GM12878 (cell line): ENCODE measurements at regions not wholly inside any gene's neighbourhood (a gene's known extent, or its start where the extent isn't known, plus 50 kb on each side); places are given as distances from the start of the nearest gene placed in this dataset.

Source experiments
- BHLHE40 ChIP-seq, 2 experiments: fragments of 450-650 bp in 1 of 2; IDR thresholded peaks; 2 replicates each; pipeline ENCODE4 v1.6.1; 2011 to 2017; ENCODE audit warnings: low read depth in 2 of 2, borderline replicate concordance in 1 of 2, improper control_type of control experiment in 1 of 2, low read length in 1 of 2, mild to moderate bottlenecking in 1 of 2
- CBX3 ChIP-seq: fragments of 200-600 bp; sonication (generic); IDR thresholded peaks from 2 replicates; pipeline ENCODE4 v1.6.1; 2016; ENCODE audit warnings: low read depth, borderline replicate concordance
- CEBPB ChIP-seq, 2 experiments: fragments of 150-350 bp in 1 of 2; IDR thresholded peaks; 2 replicates each; pipeline ENCODE4 v1.6.1; 2012 to 2014; ENCODE audit warnings: low read depth in 2 of 2, low read length in 2 of 2, borderline replicate concordance in 1 of 2, inconsistent platforms in 1 of 2
- EED ChIP-seq: sonication (generic); IDR thresholded peaks from 2 replicates; pipeline ENCODE4 v1.6.1; 2016; ENCODE audit warnings: antibody characterized with exemption, low read depth
- IKZF1 ChIP-seq: fragments of 450-650 bp; conservative IDR thresholded peaks from 2 replicates; pipeline ENCODE4 v1.6.1; 2017; ENCODE audit warnings: antibody characterized with exemption, mild to moderate bottlenecking
- IRF4 ChIP-seq: IDR thresholded peaks from 2 replicates; pipeline ENCODE4 v1.6.1; 2011; ENCODE audit warnings: low read depth, low read length
- NR2F1 ChIP-seq: fragments of 450-650 bp; conservative IDR thresholded peaks from 2 replicates; pipeline ENCODE4 v1.6.1; 2017; ENCODE audit warnings: mild to moderate bottlenecking
- PKNOX1 ChIP-seq: fragments of 450-650 bp; IDR thresholded peaks from 2 replicates; pipeline ENCODE4 v1.6.1; 2016; ENCODE audit warnings: mild to moderate bottlenecking
- PRDM15 ChIP-seq: fragments of 450-650 bp; formaldehyde crosslinking; IDR thresholded peaks from 2 replicates; pipeline ENCODE4 v1.4.0; 2020; ENCODE audit warnings: mild to moderate bottlenecking, moderate library complexity

GRCh38 chr18:26657631-26658581 is 109.6 kb upstream of the KCTD1 start (continued):
- TF ChIP-seq PKNOX1 (no peak), EED (no peak), NR2F1 (no peak), BHLHE40 (IDR thresholded peaks at IDR 0.05; ENCODE audit: borderline replicate concordance in 1 of 2, low read depth in 2 of 2, low read length in 1 of 2) (no peak), IRF4 (no peak), CBX3 (no peak), PRDM15 (CRISPR knock-in tag) (no peak), IKZF1 (no peak), CEBPB (IDR thresholded peaks at IDR 0.05; ENCODE audit: borderline replicate concordance in 1 of 2, low read depth in 2 of 2, low read length in 2 of 2) (no peak)
